Mesenchymal stem cell (in vitro differentiated cells and primary cell): ENCODE measurements at regions not wholly inside any gene's neighbourhood (a gene's known extent, or its start where the extent isn't known, plus 50 kb on each side); places are given as distances from the start of the nearest gene placed in this dataset.

Experiments used
- DNase-seq: peaks from one replicate; pipeline ENCODE4 v3.0.0-alpha.2; 2013
- H2AFZ ChIP-seq: one replicate; pipeline ENCODE4 v1.6.1; 2013; ENCODE audit warnings: low read depth, mild to moderate bottlenecking, control low read depth, inconsistent platforms, low read length, moderate library complexity
- H2AK5ac ChIP-seq: 2 replicates; pipeline ENCODE4 v1.6.1; 2013; ENCODE audit warnings: low read length, moderate library complexity, mild to moderate bottlenecking, inconsistent platforms; ENCODE audit not compliant: severe bottlenecking
- H2BK120ac ChIP-seq: one replicate; pipeline ENCODE4 v1.6.1; 2013; ENCODE audit warnings: low read depth, mild to moderate bottlenecking, inconsistent platforms, low read length, moderate library complexity
- H2BK12ac ChIP-seq, 2 experiments: one replicate each; pipeline ENCODE4 v1.6.1; 2013; ENCODE audit warnings: inconsistent platforms in 2 of 2, low read length in 2 of 2, mild to moderate bottlenecking in 2 of 2, moderate library complexity in 2 of 2, control low read depth in 1 of 2
- H2BK15ac ChIP-seq: one replicate; pipeline ENCODE4 v1.6.1; 2013; ENCODE audit warnings: mild to moderate bottlenecking, low read depth, inconsistent platforms; ENCODE audit not compliant: poor library complexity, severe bottlenecking
- H2BK5ac ChIP-seq: 2 replicates; pipeline ENCODE4 v1.6.1; 2013; ENCODE audit warnings: low read depth, mild to moderate bottlenecking, low read length, control low read depth, inconsistent platforms; ENCODE audit not compliant: poor library complexity, severe bottlenecking
- H3K14ac ChIP-seq, 2 experiments: one replicate each; pipeline ENCODE4 v1.6.1; 2013; ENCODE audit warnings: inconsistent platforms in 2 of 2, low read length in 2 of 2, control low read depth in 1 of 2, mild to moderate bottlenecking in 1 of 2, moderate library complexity in 1 of 2
- H3K18ac ChIP-seq, 2 experiments: one replicate each; pipeline ENCODE4 v1.6.1; 2013; ENCODE audit warnings: inconsistent platforms in 2 of 2, low read length in 2 of 2, control low read depth in 1 of 2, low read depth in 1 of 2, mild to moderate bottlenecking in 1 of 2
- H3K23ac ChIP-seq, 2 experiments: one replicate each; pipeline ENCODE4 v1.6.1; 2013; ENCODE audit warnings: inconsistent platforms in 2 of 2, low read length in 2 of 2, mild to moderate bottlenecking in 2 of 2, moderate library complexity in 2 of 2, control low read depth in 1 of 2
- H3K27ac ChIP-seq: 2 replicates; pipeline ENCODE4 v1.5.1; 2013; ENCODE audit warnings: mild to moderate bottlenecking, moderate library complexity, low read length, control low read depth, inconsistent platforms; ENCODE audit not compliant: poor library complexity, severe bottlenecking
- H3K27me3 ChIP-seq, 2 experiments: 2 replicates each; pipeline versions ENCODE4 v1.6.1 to v1.7.0; 2013; ENCODE audit warnings: low read length in 2 of 2, mild to moderate bottlenecking in 2 of 2, moderate library complexity in 2 of 2, control low read depth in 1 of 2, inconsistent platforms in 1 of 2; ENCODE audit not compliant: control insufficient read depth in 1 of 2, insufficient read depth in 1 of 2
- H3K36me3 ChIP-seq, 2 experiments: 2 replicates each; pipeline versions ENCODE4 v1.6.1 to v1.7.0; 2013; ENCODE audit warnings: low read length in 2 of 2, control low read depth in 1 of 2, inconsistent platforms in 1 of 2, low read depth in 1 of 2, mild to moderate bottlenecking in 1 of 2; ENCODE audit not compliant: insufficient read depth in 2 of 2, control insufficient read depth in 1 of 2
- H3K4ac ChIP-seq, 2 experiments: one replicate each; pipeline ENCODE4 v1.6.1; 2013; ENCODE audit warnings: inconsistent platforms in 2 of 2, low read length in 2 of 2, mild to moderate bottlenecking in 2 of 2, moderate library complexity in 2 of 2, control low read depth in 1 of 2, low read depth in 1 of 2
- H3K4me1 ChIP-seq: 2 replicates; pipeline ENCODE4 v1.6.1; 2013; ENCODE audit warnings: low read depth, low read length, control low read depth; ENCODE audit not compliant: control insufficient read depth, insufficient read depth
- H3K4me2 ChIP-seq: 2 replicates; pipeline ENCODE4 v1.6.1; 2013; ENCODE audit warnings: low read length, mild to moderate bottlenecking, inconsistent platforms; ENCODE audit not compliant: poor library complexity, severe bottlenecking
- H3K4me3 ChIP-seq, 2 experiments: 2 replicates each; pipeline versions ENCODE4 v1.5.1 to v1.7.0; 2013; ENCODE audit warnings: low read length in 2 of 2, mild to moderate bottlenecking in 2 of 2, control low read depth in 1 of 2, low read depth in 1 of 2; ENCODE audit not compliant: insufficient read depth in 1 of 2
- H3K79me1 ChIP-seq: replicated peaks from 2 replicates; pipeline ENCODE4 v1.6.1; 2013; ENCODE audit warnings: mild to moderate bottlenecking, control low read depth, low read length, inconsistent platforms; ENCODE audit not compliant: poor library complexity, severe bottlenecking
- H3K9ac ChIP-seq: 2 replicates; pipeline ENCODE4 v1.7.0; 2013; ENCODE audit warnings: mild to moderate bottlenecking, low read length, moderate library complexity
- H3K9me3 ChIP-seq: 2 replicates; pipeline ENCODE4 v1.7.0; 2013; ENCODE audit warnings: mild to moderate bottlenecking, low read length; ENCODE audit not compliant: control insufficient read depth
- H4K8ac ChIP-seq: one replicate; pipeline ENCODE4 v1.6.1; 2013; ENCODE audit warnings: inconsistent platforms, mild to moderate bottlenecking, low read length, moderate library complexity
- H4K91ac ChIP-seq: one replicate; pipeline ENCODE4 v1.6.1; 2013; ENCODE audit warnings: mild to moderate bottlenecking, low read length, inconsistent platforms
- WGBS: methylation state at CpG from one replicate; pipeline ENCODE4 v1.1.7; 2013; ENCODE audit warnings: mixed read lengths; 5-methylcytosine and 5-hydroxymethylcytosine counted together

DNA sequence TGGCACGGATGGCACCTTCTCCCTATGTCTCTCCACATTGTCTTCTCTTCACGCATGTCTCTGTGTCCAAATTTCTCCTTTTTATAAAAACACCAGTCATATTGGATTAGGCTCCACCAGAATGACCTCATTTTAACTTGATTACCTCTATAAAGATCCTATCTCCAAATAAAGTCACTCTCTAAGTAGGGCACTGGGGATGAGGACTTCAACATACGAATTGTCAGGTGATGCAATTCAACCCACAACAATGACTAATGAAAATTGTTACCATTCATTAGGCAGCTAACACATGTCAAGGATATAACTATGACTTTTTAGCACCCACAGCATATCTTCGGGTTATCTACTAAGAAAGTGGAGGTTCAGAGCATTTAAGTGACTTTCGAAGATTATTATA, 55.5 kb upstream of the USP47 start:
- H3K79me1 ChIP-seq = no peaks in the 10 kb centered on the region
- H3K23ac ChIP-seq = no peak overlapping the region
- no peak overlapping the region for H2BK12ac ChIP-seq
- 94% methylated on average over 5 of the region's 5 CpGs for WGBS
- H3K18ac ChIP-seq = no peak overlapping the region
- no peak overlapping the region for H2AK5ac ChIP-seq
- no peak for DNase-seq
- H4K8ac ChIP-seq = no peak overlapping the region
- no peaks in the 10 kb centered on the region for H3K36me3 ChIP-seq
- H2AFZ ChIP-seq = no peak overlapping the region
- peaks cover 11 to 20% of the 10 kb centered on the region in 2 experiments for H3K27me3 ChIP-seq
- H2BK15ac ChIP-seq = no peak overlapping the region
- no peak overlapping the region for H3K9ac ChIP-seq
- no peaks in the 10 kb centered on the region for H3K4me1 ChIP-seq
- no peak overlapping the region for H2BK120ac ChIP-seq
- H3K14ac ChIP-seq = no peak overlapping the region
- H4K91ac ChIP-seq = no peak overlapping the region
- H3K27ac ChIP-seq = no peak overlapping the region
- H3K4me2 ChIP-seq = no peak overlapping the region
- H3K4me3 ChIP-seq = no peak overlapping the region
- no peak overlapping the region for H3K4ac ChIP-seq
- H2BK5ac ChIP-seq = no peak overlapping the region
- no peaks in the 10 kb centered on the region for H3K9me3 ChIP-seq

DNA sequence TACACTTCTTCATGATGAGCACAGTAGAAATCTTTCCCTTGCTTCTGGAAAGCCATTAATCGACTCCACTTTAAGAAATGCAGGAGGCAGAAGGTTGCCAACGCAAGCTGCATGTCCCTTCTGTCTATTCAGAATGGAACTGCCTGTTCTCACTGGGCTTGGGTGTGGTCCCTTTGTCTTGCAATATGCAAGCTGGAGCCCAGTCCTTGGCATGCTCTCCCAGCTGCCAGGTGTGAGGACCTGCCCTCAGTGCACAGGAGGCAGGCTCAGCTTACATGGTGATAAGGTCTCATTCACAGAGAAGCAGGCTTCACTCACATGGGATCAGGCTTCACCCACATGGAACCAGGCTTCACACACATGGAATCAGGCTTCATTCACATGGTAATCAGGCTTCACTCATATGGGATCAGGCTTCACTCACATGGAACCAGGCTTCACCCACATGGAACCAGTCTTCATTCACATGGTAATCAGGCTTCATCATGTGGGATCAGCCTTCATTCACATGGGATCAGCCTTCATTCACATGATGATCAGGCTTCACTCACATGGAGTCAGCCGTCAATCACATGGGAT, 59.2 kb upstream of the USP47 start:
- H3K4me1 ChIP-seq = no peaks in the 10 kb centered on the region
- 83% methylated on average over 3 of the region's 3 CpGs for WGBS

DNA sequence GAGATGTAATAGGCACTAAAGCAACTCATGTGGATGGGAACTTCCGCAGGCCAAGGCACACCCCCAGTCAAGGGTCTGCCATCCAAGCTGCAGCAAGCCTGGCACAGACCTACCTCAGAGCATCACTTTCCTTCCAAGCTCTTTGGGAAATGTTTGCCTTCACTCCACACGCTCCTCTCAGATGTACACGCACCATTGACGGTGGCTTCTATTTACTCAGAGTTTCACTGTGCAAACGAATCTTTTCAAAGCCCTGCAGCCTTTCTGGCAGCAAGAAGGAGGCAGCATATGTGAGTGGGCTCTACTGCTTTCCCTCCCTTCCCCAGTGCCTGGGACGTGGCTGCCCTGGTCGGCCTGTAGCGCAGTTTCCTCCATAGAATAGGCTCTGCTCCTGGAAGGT, 60.9 kb upstream of the USP47 start:
- Histone ChIP-seq H3K4me1 (no peaks in the 10 kb centered on the region), H3K27me3 (peaks cover 59 to 65% of the 10 kb centered on the region in 2 experiments), H2BK5ac (no peak overlapping the region), H3K14ac (no peak overlapping the region), H3K9ac (no peak overlapping the region), H3K9me3 (no peaks in the 10 kb centered on the region), H4K8ac (no peak overlapping the region), H3K27ac (no peak overlapping the region), H3K23ac (no peak overlapping the region), H3K4ac (no peak overlapping the region), H2AFZ (no peak overlapping the region), H2BK120ac (no peak overlapping the region), H3K4me3 (no peak overlapping the region), H3K36me3 (no peaks in the 10 kb centered on the region), H4K91ac (no peak overlapping the region), H3K79me1 (no peaks in the 10 kb centered on the region), H2BK15ac (no peak overlapping the region), H2BK12ac (no peak overlapping the region), H3K4me2 (no peak overlapping the region), H3K18ac (no peak overlapping the region), H2AK5ac (no peak overlapping the region)
- no peak for DNase-seq
- WGBS = 86% methylated on average over 7 of the region's 8 CpGs

More for the DNA sequence above, 59.2 kb upstream of the USP47 start:
- H3K27ac ChIP-seq = no peak overlapping the region
- H3K9ac ChIP-seq = no peak overlapping the region
- no peak overlapping the region for H3K18ac ChIP-seq
- no peak overlapping the region for H2BK5ac ChIP-seq
- no peak overlapping the region for H2BK15ac ChIP-seq
- H3K23ac ChIP-seq = no peak overlapping the region
- DNase-seq = no peak
- no peak overlapping the region for H2AK5ac ChIP-seq
- H4K8ac ChIP-seq = no peak overlapping the region
- H3K4me2 ChIP-seq = no peak overlapping the region
- H3K36me3 ChIP-seq = no peaks in the 10 kb centered on the region
- H2BK12ac ChIP-seq = no peak overlapping the region
- H2AFZ ChIP-seq = no peak overlapping the region
- H3K27me3 ChIP-seq = peaks cover 41 to 50% of the 10 kb centered on the region in 2 experiments
- H3K4ac ChIP-seq = no peak overlapping the region
- H3K4me3 ChIP-seq = no peak overlapping the region
- no peak overlapping the region for H4K91ac ChIP-seq
- H3K9me3 ChIP-seq = no peaks in the 10 kb centered on the region
- no peak overlapping the region for H3K14ac ChIP-seq
- H2BK120ac ChIP-seq = no peak overlapping the region
- H3K79me1 ChIP-seq = no peaks in the 10 kb centered on the region

DNA sequence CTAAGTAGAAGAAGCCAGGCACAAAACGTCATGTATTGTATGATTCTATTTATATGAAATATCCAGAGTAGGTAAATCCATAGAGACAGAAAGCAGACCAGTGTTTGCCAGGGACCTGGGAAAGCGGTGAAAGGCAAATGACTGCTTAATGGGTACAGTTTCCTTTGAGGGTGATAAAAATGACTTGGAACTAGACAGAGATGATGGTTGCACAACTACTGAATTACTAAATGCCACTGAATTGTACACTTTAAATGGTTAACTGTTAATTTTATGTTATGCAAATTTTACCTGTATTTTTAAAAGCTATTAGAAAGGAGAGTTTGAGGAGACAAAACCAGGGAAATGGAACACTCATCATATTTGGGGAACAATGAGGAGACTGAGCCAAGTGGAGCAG, 61.8 kb upstream of the USP47 start:
- no peak overlapping the region for H2BK120ac ChIP-seq
- H3K4me3 ChIP-seq = no peak overlapping the region
- no peak overlapping the region for H2BK5ac ChIP-seq
- no peak overlapping the region for H2AFZ ChIP-seq
- H2AK5ac ChIP-seq = no peak overlapping the region
- H3K27ac ChIP-seq = no peak overlapping the region
- H3K14ac ChIP-seq = no peak overlapping the region
- no peak overlapping the region for H4K8ac ChIP-seq
- H3K23ac ChIP-seq = no peak overlapping the region
- H2BK12ac ChIP-seq = no peak overlapping the region
- peaks cover 68 to 73% of the 10 kb centered on the region in 2 experiments for H3K27me3 ChIP-seq
- H3K18ac ChIP-seq = no peak overlapping the region
- H3K4ac ChIP-seq = no peak overlapping the region
- no peak overlapping the region for H2BK15ac ChIP-seq
- H3K9ac ChIP-seq = no peak overlapping the region
- 86% methylated on average over 2 of the region's 2 CpGs for WGBS
- H3K4me1 ChIP-seq = no peaks in the 10 kb centered on the region
- H3K9me3 ChIP-seq = no peaks in the 10 kb centered on the region
- H3K79me1 ChIP-seq = no peaks in the 10 kb centered on the region
- H4K91ac ChIP-seq = no peak overlapping the region
- no peak for DNase-seq
- no peaks in the 10 kb centered on the region for H3K36me3 ChIP-seq
- H3K4me2 ChIP-seq = no peak overlapping the region
